Nephron progenitor cell (in vitro differentiated cells): ENCODE measurements at regions not wholly inside any gene's neighbourhood (a gene's known extent, or its start where the extent isn't known, plus 50 kb on each side); places are given as distances from the start of the nearest gene placed in this dataset.

ENCODE experiments used
- DNase-seq: peaks from one replicate; pipeline ENCODE4 v3.0.0; 2021
- H3K27ac Mint-ChIP-seq: 2 replicates; pipeline ENCODE4 v1.8.0; 2021; ENCODE audit warnings: mild to moderate bottlenecking, moderate library complexity, mixed read lengths
- H3K27me3 Mint-ChIP-seq: 2 replicates; pipeline ENCODE4 v1.8.0; 2021; ENCODE audit warnings: mild to moderate bottlenecking, low read depth, mixed read lengths; ENCODE audit not compliant: poor library complexity
- H3K36me3 Mint-ChIP-seq: 2 replicates; pipeline ENCODE4 v1.8.0; 2021; ENCODE audit warnings: low read depth, mixed read lengths
- H3K4me1 Mint-ChIP-seq: 2 replicates; pipeline ENCODE4 v1.8.0; 2021; ENCODE audit warnings: mixed read lengths
- H3K4me3 Mint-ChIP-seq: 2 replicates; pipeline ENCODE4 v1.8.0; 2021; ENCODE audit warnings: mild to moderate bottlenecking, moderate library complexity, mixed read lengths
- H3K9me3 Mint-ChIP-seq: 2 replicates; pipeline ENCODE4 v1.8.0; 2021; ENCODE audit warnings: mild to moderate bottlenecking, moderate library complexity, mixed read lengths
- TF ChIP-seq, protein P1 (sequence below): fragments of 200-600 bp; sonication (generic); IDR thresholded peaks from 2 replicates; pipeline ENCODE4 v1.5.0; 2021; ENCODE audit warnings: antibody characterized with exemption

DNA sequence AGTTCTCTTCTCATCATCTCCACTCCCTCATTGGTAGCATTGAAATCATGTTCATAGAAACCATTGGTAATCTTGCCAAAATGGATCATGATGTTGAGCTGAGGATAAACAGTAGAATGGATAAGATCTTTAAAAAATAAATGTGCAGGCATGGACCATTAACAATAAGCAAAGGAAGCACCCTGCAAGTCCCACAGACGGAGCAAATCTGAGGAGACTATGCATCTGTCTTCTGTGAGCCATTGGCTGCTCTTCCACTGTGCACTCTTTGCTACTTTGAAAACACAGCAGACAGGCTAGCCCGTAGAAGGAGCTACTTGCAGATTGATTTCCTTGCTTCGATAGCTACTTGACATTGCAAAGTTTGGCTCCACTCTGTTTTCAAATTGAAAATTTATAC is 535.0 kb downstream of the PKHD1 start:
- no peak overlapping the region for H3K27ac Mint-ChIP-seq
- no peak overlapping the region for H3K4me3 Mint-ChIP-seq
- H3K27me3 Mint-ChIP-seq, result peaks cover 5% of the 10 kb centered on the region
- no peak for DNase-seq
- H3K4me1 Mint-ChIP-seq, result peaks cover 9% of the 10 kb centered on the region
- H3K36me3 Mint-ChIP-seq, result no peaks in the 10 kb centered on the region
- H3K9me3 Mint-ChIP-seq, result no peaks in the 10 kb centered on the region
- TF ChIP-seq, protein P1, sequence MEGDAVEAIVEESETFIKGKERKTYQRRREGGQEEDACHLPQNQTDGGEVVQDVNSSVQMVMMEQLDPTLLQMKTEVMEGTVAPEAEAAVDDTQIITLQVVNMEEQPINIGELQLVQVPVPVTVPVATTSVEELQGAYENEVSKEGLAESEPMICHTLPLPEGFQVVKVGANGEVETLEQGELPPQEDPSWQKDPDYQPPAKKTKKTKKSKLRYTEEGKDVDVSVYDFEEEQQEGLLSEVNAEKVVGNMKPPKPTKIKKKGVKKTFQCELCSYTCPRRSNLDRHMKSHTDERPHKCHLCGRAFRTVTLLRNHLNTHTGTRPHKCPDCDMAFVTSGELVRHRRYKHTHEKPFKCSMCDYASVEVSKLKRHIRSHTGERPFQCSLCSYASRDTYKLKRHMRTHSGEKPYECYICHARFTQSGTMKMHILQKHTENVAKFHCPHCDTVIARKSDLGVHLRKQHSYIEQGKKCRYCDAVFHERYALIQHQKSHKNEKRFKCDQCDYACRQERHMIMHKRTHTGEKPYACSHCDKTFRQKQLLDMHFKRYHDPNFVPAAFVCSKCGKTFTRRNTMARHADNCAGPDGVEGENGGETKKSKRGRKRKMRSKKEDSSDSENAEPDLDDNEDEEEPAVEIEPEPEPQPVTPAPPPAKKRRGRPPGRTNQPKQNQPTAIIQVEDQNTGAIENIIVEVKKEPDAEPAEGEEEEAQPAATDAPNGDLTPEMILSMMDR, result no peak

- H3K27me3 Mint-ChIP-seq, result peaks cover 5% of the 10 kb centered on the region
Observed at GRCh38 chr6:51553246-51554015, 534.0 kb downstream of the PKHD1 start.

DNA sequence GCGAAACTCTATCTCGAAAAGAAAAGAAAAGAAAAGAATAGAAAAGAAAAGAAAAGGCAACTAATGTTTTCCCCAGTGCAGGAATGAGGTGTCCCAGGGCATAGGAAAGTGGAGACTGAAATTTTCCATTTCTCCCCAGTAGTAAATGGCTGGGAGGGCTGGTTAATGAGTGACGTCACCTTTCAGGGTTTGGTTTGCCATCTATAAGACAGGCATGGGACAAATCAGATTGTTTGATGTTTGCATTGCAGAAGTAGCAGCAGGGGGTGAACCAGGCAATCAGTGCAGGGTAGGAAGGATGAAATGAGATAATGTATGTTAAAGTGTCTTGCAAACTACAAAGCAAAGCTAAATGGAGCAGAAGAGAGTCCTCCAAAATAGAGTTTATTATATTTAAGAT is 533.4 kb downstream of the PKHD1 start:
- no peak for DNase-seq
- no peaks in the 10 kb centered on the region for H3K9me3 Mint-ChIP-seq
- H3K4me1 Mint-ChIP-seq, result peaks cover 9% of the 10 kb centered on the region
- TF ChIP-seq, protein P1, result no peak
- H3K27ac Mint-ChIP-seq, result no peak overlapping the region
- H3K27me3 Mint-ChIP-seq, result peaks cover 5% of the 10 kb centered on the region
- no peak overlapping the region for H3K4me3 Mint-ChIP-seq
- H3K36me3 Mint-ChIP-seq, result no peaks in the 10 kb centered on the region

More at GRCh38 chr6:51553246-51554015, 534.0 kb downstream of the PKHD1 start:
- Mint-ChIP-seq H3K27ac (no peak overlapping the region), H3K9me3 (no peaks in the 10 kb centered on the region), H3K4me3 (no peak overlapping the region), H3K36me3 (no peaks in the 10 kb centered on the region), H3K4me1 (peaks cover 9% of the 10 kb centered on the region)
- no peak for DNase-seq
- TF ChIP-seq, protein P1, result no peak

DNA sequence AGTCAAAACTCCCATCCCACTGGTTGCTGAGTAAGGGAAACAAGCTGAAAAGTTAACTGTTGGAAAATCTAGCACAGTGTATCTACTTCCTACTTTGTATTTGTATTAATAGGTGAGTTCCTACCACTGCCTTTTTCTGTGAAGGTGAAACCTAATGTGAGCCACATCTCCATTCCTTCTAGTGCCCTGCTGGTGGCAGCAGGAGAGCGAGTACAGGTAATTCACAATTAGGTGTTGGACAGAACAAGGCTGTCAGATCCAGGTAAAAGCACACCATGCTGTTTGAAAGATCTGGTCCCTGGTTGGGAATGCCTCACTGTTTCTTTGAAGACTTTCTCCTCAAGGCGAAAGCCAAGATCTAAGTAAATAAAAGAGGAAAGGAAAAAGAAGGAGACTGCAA is 528.4 kb downstream of the PKHD1 start:
- Mint-ChIP-seq H3K4me3 (no peak overlapping the region), H3K4me1 (no peaks in the 10 kb centered on the region), H3K27me3 (peaks cover 2% of the 10 kb centered on the region), H3K36me3 (no peaks in the 10 kb centered on the region), H3K27ac (no peak overlapping the region), H3K9me3 (no peaks in the 10 kb centered on the region)
- DNase-seq, result no peak
- TF ChIP-seq, protein P1, result no peak

DNA sequence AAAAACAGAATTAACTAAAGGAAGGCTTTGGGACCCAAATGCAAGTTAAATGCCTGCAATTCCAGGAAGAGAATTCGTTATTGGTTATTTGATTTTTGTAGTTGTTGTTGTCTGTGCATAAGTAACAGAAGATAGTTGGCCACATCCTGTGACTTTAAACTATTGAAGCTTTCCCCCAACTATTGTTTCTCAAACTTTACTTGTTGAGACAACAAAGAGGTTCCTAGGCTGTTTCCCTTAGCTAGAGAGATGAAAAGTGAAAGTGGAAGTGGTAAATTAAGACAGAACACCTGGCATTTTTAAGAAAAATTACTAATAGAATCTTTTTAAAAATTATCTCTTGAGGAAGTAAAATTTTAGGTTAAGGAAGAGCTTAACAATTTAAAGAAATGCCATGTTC is 525.2 kb downstream of the PKHD1 start:
- H3K27ac Mint-ChIP-seq, result no peak overlapping the region
- H3K27me3 Mint-ChIP-seq, result no peaks in the 10 kb centered on the region
- no peaks in the 10 kb centered on the region for H3K4me1 Mint-ChIP-seq
- DNase-seq, result no peak
- no peaks in the 10 kb centered on the region for H3K36me3 Mint-ChIP-seq
- TF ChIP-seq, protein P1, result no peak
- H3K4me3 Mint-ChIP-seq, result no peak overlapping the region
- H3K9me3 Mint-ChIP-seq, result no peaks in the 10 kb centered on the region
